ENCODE measurements at regions not wholly inside any gene's neighbourhood (a gene's known extent, or its start where the extent isn't known, plus 50 kb on each side); places are given as distances from the start of the nearest gene placed in this dataset.

DNA sequence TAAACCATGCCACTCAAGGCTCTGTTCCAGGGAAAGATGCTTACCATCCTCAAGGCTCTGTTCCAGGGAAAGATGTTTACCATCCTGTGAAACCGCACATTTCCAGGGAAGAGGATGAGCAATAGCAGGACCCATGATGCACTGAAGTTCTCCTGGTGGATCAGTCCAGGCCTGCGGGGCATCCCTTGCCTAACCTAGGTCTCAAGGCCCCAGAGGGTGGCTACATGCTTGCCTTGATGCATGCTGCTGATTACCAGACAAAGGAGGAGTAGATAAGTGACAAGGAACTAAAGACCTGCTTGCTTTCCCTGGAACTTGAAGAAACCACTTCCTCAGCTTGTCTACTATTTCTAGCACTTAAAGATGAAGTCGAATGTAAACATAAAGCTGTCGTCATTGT is 111.0 kb upstream of the LINC00305 start:
- no peak for TF ChIP-seq EZH2phosphoT487 (IDR thresholded peaks at IDR 0.05; ENCODE audit: insufficient read depth, low read depth)
- no peak for TF ChIP-seq EZH2 (IDR thresholded peaks at IDR 0.05; ENCODE audit: insufficient read depth, poor library complexity, severe bottlenecking)
- Histone ChIP-seq H3K4me1 (ENCODE audit: insufficient read depth) (no peaks in the 10 kb centered on the region), H3K36me3 (ENCODE audit: low read depth) (no peaks in the 10 kb centered on the region), H3K9me2 (ENCODE audit: insufficient read depth) (no peaks in the 10 kb centered on the region), H3K27ac (no peak overlapping the region), H3K9me3 (ENCODE audit: low read depth) (no peaks in the 10 kb centered on the region), H3K27me3 (replicated peaks; ENCODE audit: insufficient read depth) (no peaks in the 10 kb centered on the region), H3K79me2 (ENCODE audit: insufficient read depth) (no peaks in the 10 kb centered on the region), H2AFZ (no peak overlapping the region), H3K4me2 (ENCODE audit: unreplicated experiment) (no peak overlapping the region), H3F3A (ENCODE audit: insufficient read depth) (no peaks in the 10 kb centered on the region), H4K20me1 (ENCODE audit: insufficient read depth) (no peaks in the 10 kb centered on the region), H3K9ac (no peak overlapping the region), H3K4me3 (no peak overlapping the region)
- in situ Hi-C loops (cut with MboI), result no loop called here
- 27 to 31% methylated on average over 4 of the region's 4 CpGs for WGBS, 2 experiments (ENCODE audit: low coverage in 1 of 2, low lambda C conversion rate in 2 of 2, missing lambda C conversion rate in 2 of 2)
- DNase-seq, result no peak

GRCh38 chr18:64258111-64258650 is 109.3 kb upstream of the LINC00305 start:
- no peaks in the 10 kb centered on the region for H3K36me3 ChIP-seq (ENCODE audit: low read depth)
- no peak for DNase-seq
- H4K20me1 ChIP-seq (ENCODE audit: insufficient read depth), result no peaks in the 10 kb centered on the region
- no peaks in the 10 kb centered on the region for H3K9me2 ChIP-seq (ENCODE audit: insufficient read depth)
- H3K9me3 ChIP-seq (ENCODE audit: low read depth), result no peaks in the 10 kb centered on the region
- 51 to 52% methylated on average over 5 of the region's 5 CpGs for WGBS, 2 experiments (ENCODE audit: low coverage in 1 of 2, low lambda C conversion rate in 2 of 2, missing lambda C conversion rate in 2 of 2)
- in situ Hi-C loops (cut with MboI), result no loop called here
- H3K4me3 ChIP-seq, result no peak overlapping the region
- H3F3A ChIP-seq (ENCODE audit: insufficient read depth), result no peaks in the 10 kb centered on the region
- H2AFZ ChIP-seq, result no peak overlapping the region
- H3K27me3 ChIP-seq (replicated peaks; ENCODE audit: insufficient read depth), result no peaks in the 10 kb centered on the region
- H3K27ac ChIP-seq, result no peak overlapping the region
- no peaks in the 10 kb centered on the region for H3K79me2 ChIP-seq (ENCODE audit: insufficient read depth)
- H3K4me2 ChIP-seq (ENCODE audit: unreplicated experiment), result no peak overlapping the region
- no peak overlapping the region for H3K9ac ChIP-seq
- H3K4me1 ChIP-seq (ENCODE audit: insufficient read depth), result no peaks in the 10 kb centered on the region
- TF ChIP-seq EZH2 (IDR thresholded peaks at IDR 0.05; ENCODE audit: insufficient read depth, poor library complexity, severe bottlenecking), result no peak
- TF ChIP-seq EZH2phosphoT487 (IDR thresholded peaks at IDR 0.05; ENCODE audit: insufficient read depth, low read depth), result no peak

DNA sequence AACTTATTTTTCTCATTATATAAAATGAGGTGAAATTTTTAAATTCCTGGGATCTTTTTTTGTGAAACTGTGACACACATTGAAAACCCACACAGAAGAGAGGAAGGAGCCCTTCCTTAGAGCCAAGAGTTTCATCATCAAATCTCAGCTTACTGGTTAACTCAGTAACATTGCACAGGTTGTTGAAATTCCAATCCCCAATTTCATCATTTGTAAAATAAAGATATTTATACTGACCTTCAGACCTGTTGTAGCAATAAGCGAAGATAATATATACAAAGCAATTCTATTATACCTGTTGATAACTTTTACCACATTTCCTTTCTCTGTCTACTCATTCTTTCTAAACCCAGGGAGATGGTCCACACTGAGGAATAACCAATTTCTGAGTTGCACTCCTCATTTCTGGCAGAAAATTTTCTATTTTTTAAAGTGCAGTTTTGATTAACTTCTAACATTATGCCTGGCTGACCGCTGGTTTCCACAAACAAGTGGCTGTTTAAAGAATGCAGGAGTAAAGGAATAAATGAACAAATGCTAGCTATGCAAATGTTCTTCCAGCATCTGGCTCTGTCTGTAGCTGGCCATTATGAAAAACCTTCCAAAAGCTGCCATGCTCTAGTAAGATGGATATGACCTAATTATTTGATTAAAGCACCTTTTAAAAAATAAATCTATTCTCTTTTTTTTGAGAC is 105.7 kb upstream of the LINC00305 start:
- H3K27ac ChIP-seq, result no peak overlapping the region
- H3K9me3 ChIP-seq (ENCODE audit: low read depth), result no peaks in the 10 kb centered on the region
- H3K4me3 ChIP-seq, result no peak overlapping the region
- H3K27me3 ChIP-seq (replicated peaks; ENCODE audit: insufficient read depth), result no peaks in the 10 kb centered on the region
- H3K4me2 ChIP-seq (ENCODE audit: unreplicated experiment), result no peak overlapping the region
- H2AFZ ChIP-seq, result no peak overlapping the region
- no peaks in the 10 kb centered on the region for H3K9me2 ChIP-seq (ENCODE audit: insufficient read depth)
- no peak overlapping the region for H3K9ac ChIP-seq
- H3K36me3 ChIP-seq (ENCODE audit: low read depth), result no peaks in the 10 kb centered on the region
- TF ChIP-seq EZH2phosphoT487 (IDR thresholded peaks at IDR 0.05; ENCODE audit: insufficient read depth, low read depth) (no peak), EZH2 (IDR thresholded peaks at IDR 0.05; ENCODE audit: insufficient read depth, poor library complexity, severe bottlenecking) (no peak)
- H4K20me1 ChIP-seq (ENCODE audit: insufficient read depth), result no peaks in the 10 kb centered on the region
- H3K79me2 ChIP-seq (ENCODE audit: insufficient read depth), result no peaks in the 10 kb centered on the region
- in situ Hi-C loops (cut with MboI), result no loop called here
- DNase-seq, result no peak
- H3K4me1 ChIP-seq (ENCODE audit: insufficient read depth), result no peaks in the 10 kb centered on the region
- WGBS, 2 experiments (ENCODE audit: low coverage in 1 of 2, low lambda C conversion rate in 2 of 2, missing lambda C conversion rate in 2 of 2), result 34 to 37% methylated on average over 2 of the region's 2 CpGs
- H3F3A ChIP-seq (ENCODE audit: insufficient read depth), result no peaks in the 10 kb centered on the region

- H3F3A ChIP-seq (ENCODE audit: insufficient read depth), result no peaks in the 10 kb centered on the region
- 43 to 46% methylated on average over 2 of the region's 2 CpGs for WGBS, 2 experiments (ENCODE audit: low coverage in 1 of 2, low lambda C conversion rate in 2 of 2, missing lambda C conversion rate in 2 of 2)
- H2AFZ ChIP-seq, result no peak overlapping the region
- no peaks in the 10 kb centered on the region for H3K9me3 ChIP-seq (ENCODE audit: low read depth)
- no peak overlapping the region for H3K4me3 ChIP-seq
- H3K79me2 ChIP-seq (ENCODE audit: insufficient read depth), result no peaks in the 10 kb centered on the region
- TF ChIP-seq EZH2 (IDR thresholded peaks at IDR 0.05; ENCODE audit: insufficient read depth, poor library complexity, severe bottlenecking) (no peak), EZH2phosphoT487 (IDR thresholded peaks at IDR 0.05; ENCODE audit: insufficient read depth, low read depth) (no peak)
- in situ Hi-C loops (cut with MboI), result no loop called here
- no peak overlapping the region for H3K27ac ChIP-seq
- H3K4me2 ChIP-seq (ENCODE audit: unreplicated experiment), result no peak overlapping the region
- H3K27me3 ChIP-seq (replicated peaks; ENCODE audit: insufficient read depth), result no peaks in the 10 kb centered on the region
- DNase-seq, result no peak
- H3K9ac ChIP-seq, result no peak overlapping the region
- H3K4me1 ChIP-seq (ENCODE audit: insufficient read depth), result no peaks in the 10 kb centered on the region
- H3K36me3 ChIP-seq (ENCODE audit: low read depth), result no peaks in the 10 kb centered on the region
- no peaks in the 10 kb centered on the region for H3K9me2 ChIP-seq (ENCODE audit: insufficient read depth)
- H4K20me1 ChIP-seq (ENCODE audit: insufficient read depth), result no peaks in the 10 kb centered on the region
Measured at GRCh38 chr18:64253873-64254272, 105.0 kb upstream of the LINC00305 start.

Measured in GM23248 (cell line).